ENCODE measurements at regions not wholly inside any gene's neighbourhood (a gene's known extent, or its start where the extent isn't known, plus 50 kb on each side); places are given as distances from the start of the nearest gene placed in this dataset.

DNA sequence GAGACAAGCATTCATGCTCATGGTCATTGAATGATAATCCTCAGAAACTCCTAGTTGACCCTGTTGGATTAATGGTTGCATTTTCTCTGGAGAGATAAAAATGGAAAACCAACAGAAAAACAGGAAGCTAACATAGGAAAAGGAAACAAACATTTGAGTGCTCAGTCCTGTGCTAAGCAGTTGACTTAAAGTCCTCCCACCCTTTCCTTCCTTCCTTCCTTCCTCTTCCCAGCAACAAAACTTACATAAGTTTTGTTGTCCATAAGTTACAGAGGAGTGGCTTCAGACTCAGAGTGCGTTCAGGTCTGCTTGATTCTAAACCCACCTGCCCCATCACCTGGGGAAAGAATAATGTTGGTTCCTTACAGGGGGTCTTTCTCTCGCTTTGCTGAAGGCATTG lies 163.8 kb upstream of the RGMA start:
- TF ChIP-seq, protein P1, sequence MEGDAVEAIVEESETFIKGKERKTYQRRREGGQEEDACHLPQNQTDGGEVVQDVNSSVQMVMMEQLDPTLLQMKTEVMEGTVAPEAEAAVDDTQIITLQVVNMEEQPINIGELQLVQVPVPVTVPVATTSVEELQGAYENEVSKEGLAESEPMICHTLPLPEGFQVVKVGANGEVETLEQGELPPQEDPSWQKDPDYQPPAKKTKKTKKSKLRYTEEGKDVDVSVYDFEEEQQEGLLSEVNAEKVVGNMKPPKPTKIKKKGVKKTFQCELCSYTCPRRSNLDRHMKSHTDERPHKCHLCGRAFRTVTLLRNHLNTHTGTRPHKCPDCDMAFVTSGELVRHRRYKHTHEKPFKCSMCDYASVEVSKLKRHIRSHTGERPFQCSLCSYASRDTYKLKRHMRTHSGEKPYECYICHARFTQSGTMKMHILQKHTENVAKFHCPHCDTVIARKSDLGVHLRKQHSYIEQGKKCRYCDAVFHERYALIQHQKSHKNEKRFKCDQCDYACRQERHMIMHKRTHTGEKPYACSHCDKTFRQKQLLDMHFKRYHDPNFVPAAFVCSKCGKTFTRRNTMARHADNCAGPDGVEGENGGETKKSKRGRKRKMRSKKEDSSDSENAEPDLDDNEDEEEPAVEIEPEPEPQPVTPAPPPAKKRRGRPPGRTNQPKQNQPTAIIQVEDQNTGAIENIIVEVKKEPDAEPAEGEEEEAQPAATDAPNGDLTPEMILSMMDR (IDR thresholded peaks at IDR 0.05; ENCODE audit: insufficient read depth, low read depth, low read length) = no peak
- no peak for TF ChIP-seq EZH2 (IDR thresholded peaks at IDR 0.05; ENCODE audit: insufficient read depth, low read length)
